VCaP (cell line): ENCODE measurements at regions not wholly inside any gene's neighbourhood (a gene's known extent, or its start where the extent isn't known, plus 50 kb on each side); places are given as distances from the start of the nearest gene placed in this dataset.

Experiments
- H3K27ac ChIP-seq: fragments of 450-650 bp; 2 replicates; pipeline ENCODE4 v1.5.1; 2017
- TF ChIP-seq, protein P1 (sequence below): fragments of 450-650 bp; conservative IDR thresholded peaks from 2 replicates; pipeline ENCODE4 v1.5.1; 2017; ENCODE audit warnings: mild to moderate bottlenecking, moderate library complexity

DNA sequence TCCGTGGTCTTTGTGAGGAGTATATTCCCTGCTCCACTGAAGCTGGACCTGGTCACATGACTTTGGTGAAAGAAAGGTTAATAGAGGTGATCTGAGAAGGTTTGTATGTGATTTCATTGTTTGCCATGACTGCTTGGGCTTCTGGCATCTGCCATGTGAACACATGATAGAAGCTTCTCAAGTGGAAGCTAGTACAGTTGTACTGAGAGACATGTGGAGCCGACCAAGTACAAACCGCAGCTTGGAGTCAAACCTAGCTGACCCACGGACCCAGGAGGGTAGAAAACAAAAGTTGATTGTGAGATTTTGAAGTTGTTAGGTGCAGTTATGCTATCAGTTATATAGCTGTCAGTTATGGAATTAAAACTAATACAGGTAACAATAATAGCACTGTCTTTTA, 140.4 kb downstream of the CARTPT start:
- TF ChIP-seq, protein P1, sequence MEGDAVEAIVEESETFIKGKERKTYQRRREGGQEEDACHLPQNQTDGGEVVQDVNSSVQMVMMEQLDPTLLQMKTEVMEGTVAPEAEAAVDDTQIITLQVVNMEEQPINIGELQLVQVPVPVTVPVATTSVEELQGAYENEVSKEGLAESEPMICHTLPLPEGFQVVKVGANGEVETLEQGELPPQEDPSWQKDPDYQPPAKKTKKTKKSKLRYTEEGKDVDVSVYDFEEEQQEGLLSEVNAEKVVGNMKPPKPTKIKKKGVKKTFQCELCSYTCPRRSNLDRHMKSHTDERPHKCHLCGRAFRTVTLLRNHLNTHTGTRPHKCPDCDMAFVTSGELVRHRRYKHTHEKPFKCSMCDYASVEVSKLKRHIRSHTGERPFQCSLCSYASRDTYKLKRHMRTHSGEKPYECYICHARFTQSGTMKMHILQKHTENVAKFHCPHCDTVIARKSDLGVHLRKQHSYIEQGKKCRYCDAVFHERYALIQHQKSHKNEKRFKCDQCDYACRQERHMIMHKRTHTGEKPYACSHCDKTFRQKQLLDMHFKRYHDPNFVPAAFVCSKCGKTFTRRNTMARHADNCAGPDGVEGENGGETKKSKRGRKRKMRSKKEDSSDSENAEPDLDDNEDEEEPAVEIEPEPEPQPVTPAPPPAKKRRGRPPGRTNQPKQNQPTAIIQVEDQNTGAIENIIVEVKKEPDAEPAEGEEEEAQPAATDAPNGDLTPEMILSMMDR = no peak
- H3K27ac ChIP-seq = no peak overlapping the region

DNA sequence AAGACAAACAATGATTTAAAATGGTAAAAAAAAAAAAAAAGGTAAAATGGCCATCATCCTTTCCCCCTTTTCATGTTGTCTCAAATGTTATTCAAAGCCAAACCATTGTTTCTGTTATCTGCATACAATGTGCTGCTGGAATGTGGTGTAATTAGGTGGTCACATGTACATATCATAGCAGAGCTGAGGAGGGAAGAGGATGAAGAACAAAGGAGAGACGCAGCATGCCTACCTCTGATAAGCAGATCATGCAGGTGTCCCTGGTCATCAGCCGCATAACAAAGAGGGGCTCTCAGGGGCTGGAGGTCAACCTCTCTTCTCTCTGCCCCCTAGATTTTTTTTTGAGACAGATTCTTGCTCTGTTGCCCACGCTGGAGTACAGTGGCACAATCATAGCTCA, 141.0 kb downstream of the CARTPT start:
- TF ChIP-seq, protein P1 = no peak
- no peak overlapping the region for H3K27ac ChIP-seq

DNA sequence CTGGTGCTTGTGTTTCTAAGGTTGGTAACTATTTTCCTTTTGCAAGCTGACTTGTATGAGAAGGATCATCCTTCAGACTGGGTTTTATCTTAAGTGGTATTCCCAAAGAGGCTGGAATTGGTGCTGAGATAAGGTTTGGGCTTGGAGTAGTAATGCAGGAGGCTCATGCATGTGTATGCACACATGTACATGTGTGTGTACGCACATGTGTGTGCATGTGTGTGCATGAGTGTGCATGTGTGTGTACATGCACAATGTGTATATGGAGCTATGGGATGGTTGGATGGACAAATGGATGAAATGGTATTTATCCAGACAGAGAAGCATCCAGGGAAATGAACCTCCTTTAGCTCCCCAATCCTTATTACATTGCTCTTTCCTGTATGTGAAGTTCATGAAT, 142.6 kb downstream of the CARTPT start:
- TF ChIP-seq, protein P1 = no peak

DNA sequence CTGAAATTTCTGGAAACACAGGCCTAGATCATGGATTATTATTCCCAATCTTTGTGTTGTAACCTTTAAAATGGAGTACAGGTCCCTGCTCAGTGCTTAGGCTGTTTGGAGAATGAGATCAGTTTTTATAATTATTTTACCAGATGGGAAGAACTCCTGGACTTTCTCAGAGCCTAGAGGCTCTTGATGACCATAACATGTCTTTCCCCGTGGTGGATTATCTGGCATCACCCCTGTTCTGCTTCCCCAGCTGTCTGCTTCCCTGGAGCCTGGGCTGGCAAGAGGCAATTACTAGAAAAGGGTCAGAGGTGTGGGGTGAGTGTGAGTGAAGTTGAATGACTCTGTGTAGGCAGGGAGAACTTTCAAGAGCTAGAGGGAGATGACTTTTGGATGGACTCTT, 143.0 kb downstream of the CARTPT start:
- H3K27ac ChIP-seq = no peak overlapping the region
- TF ChIP-seq, protein P1 = no peak

More for the DNA sequence above, 142.6 kb downstream of the CARTPT start:
- H3K27ac ChIP-seq = no peak overlapping the region

DNA sequence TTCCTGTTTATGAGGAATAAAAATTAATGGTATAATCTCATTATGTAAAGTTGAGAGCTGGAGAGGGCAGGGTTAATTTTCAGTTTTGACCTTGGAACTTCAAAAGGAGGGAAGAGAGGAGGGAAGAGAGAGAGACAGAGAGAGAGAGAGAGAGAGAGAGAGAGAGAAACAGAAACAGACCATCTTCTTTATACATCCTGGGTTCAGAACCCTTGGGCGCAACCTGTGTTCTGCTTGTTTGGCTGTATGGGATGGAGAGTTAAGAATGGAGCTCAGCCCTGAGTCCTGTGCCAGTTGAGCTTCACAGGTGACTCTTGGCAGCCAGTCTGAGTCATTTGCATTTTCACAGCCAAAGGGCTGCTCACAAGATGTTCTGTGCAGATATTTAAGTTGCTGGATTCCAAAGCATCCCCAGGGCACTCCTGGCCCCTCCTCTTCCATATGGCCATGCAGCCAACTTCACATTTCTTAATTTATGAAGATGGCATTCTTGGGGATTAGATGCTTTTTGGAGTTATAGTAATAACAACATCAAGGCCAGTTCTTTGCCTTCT, 143.5 kb downstream of the CARTPT start:
- H3K27ac ChIP-seq = no peak overlapping the region
- TF ChIP-seq, protein P1 = no peak

DNA sequence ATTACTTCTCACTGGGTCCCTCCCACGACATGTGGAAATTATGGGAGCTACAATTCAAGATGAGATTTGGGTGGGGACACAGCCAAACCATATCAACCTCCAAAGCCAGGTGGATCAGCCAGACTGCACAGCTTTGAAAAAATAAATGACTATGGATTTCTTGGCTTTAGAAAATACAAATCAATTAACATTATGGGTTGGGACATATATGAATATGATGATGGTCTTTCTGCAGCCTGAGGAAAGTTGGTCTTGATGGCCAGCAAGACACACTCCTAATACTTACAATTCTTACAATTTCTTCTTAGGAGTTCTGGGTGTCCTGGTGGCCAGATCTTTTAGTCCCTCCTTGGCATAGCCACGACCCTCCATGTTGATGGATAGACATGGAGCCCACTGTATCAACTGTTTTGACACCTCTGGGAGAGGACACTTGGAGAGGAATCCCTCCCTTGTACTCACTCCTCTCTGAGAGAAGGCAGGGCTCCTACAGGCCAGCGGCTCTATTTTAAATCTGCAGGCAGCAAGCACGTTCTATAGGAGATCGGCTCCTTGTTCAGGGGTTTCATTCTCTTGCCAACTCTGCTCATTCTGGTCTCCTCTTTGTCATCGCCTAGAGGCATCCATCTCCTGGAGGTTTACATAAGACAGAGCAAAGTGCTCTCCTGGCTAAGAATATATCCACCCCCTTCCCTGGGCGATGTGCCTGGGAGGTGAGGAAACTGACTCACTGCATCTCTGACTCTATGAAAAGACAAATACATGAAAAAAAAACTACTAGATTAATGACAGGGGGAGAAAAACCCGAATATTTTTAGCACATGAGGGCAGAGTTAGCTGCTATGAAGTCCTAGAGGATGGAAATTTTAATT, 145.9 kb downstream of the CARTPT start:
- TF ChIP-seq, protein P1 = no peak

DNA sequence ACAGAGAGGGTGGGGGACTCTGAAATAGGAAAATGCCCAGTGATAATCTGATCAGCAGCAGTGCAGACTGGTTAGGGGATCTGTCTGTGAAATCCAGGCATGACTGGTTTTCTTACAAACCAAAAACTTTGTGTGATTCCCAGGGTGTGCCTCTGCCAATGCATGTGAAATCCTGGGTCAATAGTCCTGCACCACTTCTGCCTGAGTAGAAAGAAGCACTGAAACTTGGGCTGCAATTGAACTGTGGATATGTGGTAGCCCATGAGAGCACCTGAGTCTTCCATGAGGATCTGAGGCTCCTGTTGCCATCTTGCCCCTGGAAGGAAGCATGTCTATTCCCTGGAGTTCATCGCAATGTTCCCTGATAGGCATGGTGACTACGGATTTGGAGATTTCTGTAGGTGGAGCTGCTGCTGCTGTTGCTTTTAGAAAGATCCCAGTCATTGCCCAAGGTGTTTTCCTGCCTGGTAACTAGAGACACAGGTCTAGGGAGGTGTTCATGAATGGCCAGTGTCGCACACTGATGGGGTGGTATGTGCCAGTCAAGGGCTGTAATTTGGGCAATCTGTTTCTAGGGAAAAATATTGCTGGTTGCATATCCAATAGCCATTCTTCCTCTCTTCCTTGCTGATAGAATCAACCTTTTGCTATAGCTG, 146.7 kb downstream of the CARTPT start:
- H3K27ac ChIP-seq = no peak overlapping the region
- TF ChIP-seq, protein P1 = no peak

More for the DNA sequence above, 145.9 kb downstream of the CARTPT start:
- no peak overlapping the region for H3K27ac ChIP-seq
